T-helper 17 cell (primary cell): ENCODE measurements at regions not wholly inside any gene's neighbourhood (a gene's known extent, or its start where the extent isn't known, plus 50 kb on each side); places are given as distances from the start of the nearest gene placed in this dataset.

Experiments
- ATAC-seq: fragments of 150-1000 bp; cut with Tn5 transposase; 2 replicates; pipeline ENCODE4 v1.10.0; 2021; ENCODE audit warnings: mild to moderate bottlenecking, moderate library complexity
- DNase-seq, 3 donors: peaks; one replicate each; pipeline versions ENCODE4 v3.0.0 to v3.0.0-alpha.2; 2020 to 2021
- H3K9me3 ChIP-seq: one replicate; pipeline ENCODE4 v1.7.0; 2013; ENCODE audit warnings: low read length, mild to moderate bottlenecking; ENCODE audit not compliant: control insufficient read depth, poor library complexity, severe bottlenecking
- H3K27ac Mint-ChIP-seq: one replicate; pipeline ENCODE4 v1.8.0; 2022; ENCODE audit warnings: mild to moderate bottlenecking, moderate library complexity, mixed read lengths
- H3K27me3 Mint-ChIP-seq: one replicate; pipeline ENCODE4 v1.8.0; 2022; ENCODE audit warnings: mixed read lengths
- H3K36me3 Mint-ChIP-seq: one replicate; pipeline ENCODE4 v1.8.0; 2022; ENCODE audit warnings: low read depth, mixed read lengths
- H3K4me1 Mint-ChIP-seq: one replicate; pipeline ENCODE4 v1.8.0; 2022; ENCODE audit warnings: mild to moderate bottlenecking, mixed read lengths
- H3K4me3 Mint-ChIP-seq: one replicate; pipeline ENCODE4 v1.8.0; 2022; ENCODE audit warnings: mild to moderate bottlenecking, moderate library complexity, mixed read lengths

GRCh38 chr20:41861772-41862422, 243.7 kb upstream of the CHD6 start:
- H3K4me1 Mint-ChIP-seq, result no peaks in the 10 kb centered on the region
- H3K36me3 Mint-ChIP-seq, result no peaks in the 10 kb centered on the region
- no peak overlapping the region for H3K4me3 Mint-ChIP-seq
- no peak overlapping the region for H3K27ac Mint-ChIP-seq
- H3K9me3 ChIP-seq, result no peaks in the 10 kb centered on the region
- ATAC-seq (no peak), DNase-seq (no peak)
- peaks cover 9% of the 10 kb centered on the region for H3K27me3 Mint-ChIP-seq

DNA sequence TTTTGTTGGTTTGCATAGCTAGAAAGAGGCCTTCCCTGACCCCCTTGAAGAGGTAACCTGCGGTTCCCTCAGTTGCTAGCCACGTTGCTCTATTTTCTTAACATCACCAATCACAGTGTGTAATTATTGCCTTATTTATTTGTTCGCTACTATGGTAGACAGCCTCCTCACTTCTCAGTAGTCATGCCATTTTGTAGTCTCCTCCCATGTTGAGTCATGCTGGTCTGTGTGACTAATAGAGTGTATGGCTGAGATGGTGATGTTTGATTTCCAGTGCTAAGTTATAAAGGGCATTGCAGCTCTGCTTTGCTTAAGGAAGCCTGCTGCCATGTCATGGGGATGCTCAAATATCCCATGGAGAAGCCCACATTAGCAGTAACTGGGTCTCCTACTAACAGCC, 236.6 kb upstream of the CHD6 start:
- H3K27me3 Mint-ChIP-seq, result peaks cover 25% of the 10 kb centered on the region
- DNase-seq (no peak), ATAC-seq (no peak)
- H3K36me3 Mint-ChIP-seq, result peaks cover 2% of the 10 kb centered on the region
- no peak overlapping the region for H3K4me3 Mint-ChIP-seq
- no peaks in the 10 kb centered on the region for H3K9me3 ChIP-seq
- no peak overlapping the region for H3K27ac Mint-ChIP-seq
- H3K4me1 Mint-ChIP-seq, result no peaks in the 10 kb centered on the region

- Mint-ChIP-seq H3K36me3 (peaks cover 2% of the 10 kb centered on the region), H3K27me3 (peaks cover 26% of the 10 kb centered on the region), H3K4me3 (no peak overlapping the region), H3K4me1 (no peaks in the 10 kb centered on the region), H3K27ac (no peak overlapping the region)
- no peak for ATAC-seq
- H3K9me3 ChIP-seq, result no peaks in the 10 kb centered on the region
- DNase-seq, result no peak
These were observed 235.6 kb upstream of the CHD6 start for GRCh38 chr20:41853806-41854205.

DNA sequence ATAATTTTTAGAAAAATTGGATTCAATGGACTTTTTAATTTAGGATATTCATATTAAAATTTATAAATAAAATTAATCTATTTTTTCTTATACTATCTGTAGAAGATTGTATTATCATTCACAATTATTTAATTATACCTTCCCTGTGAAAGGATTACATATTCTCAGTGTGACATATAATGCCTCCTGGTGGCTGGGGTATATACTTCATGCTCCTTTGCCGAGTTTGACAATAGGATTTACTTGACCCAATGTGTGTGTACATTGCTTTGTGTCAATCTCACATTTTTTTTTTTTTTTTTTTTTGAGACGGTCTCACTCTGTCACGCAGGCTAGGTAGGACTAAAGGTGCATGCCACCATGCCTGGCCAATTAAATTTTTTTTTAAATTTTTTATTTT, 230.0 kb upstream of the CHD6 start:
- H3K4me1 Mint-ChIP-seq, result no peaks in the 10 kb centered on the region
- H3K27ac Mint-ChIP-seq, result no peak overlapping the region
- H3K4me3 Mint-ChIP-seq, result no peak overlapping the region
- no peaks in the 10 kb centered on the region for H3K36me3 Mint-ChIP-seq
- ATAC-seq, result no peak
- no peaks in the 10 kb centered on the region for H3K9me3 ChIP-seq
- H3K27me3 Mint-ChIP-seq, result peaks cover 13% of the 10 kb centered on the region
- no peak for DNase-seq

GRCh38 chr20:41837669-41838224, 219.6 kb upstream of the CHD6 start:
- DNase-seq (no peak), ATAC-seq (no peak)
- H3K27me3 Mint-ChIP-seq, result peaks cover 1% of the 10 kb centered on the region
- no peaks in the 10 kb centered on the region for H3K36me3 Mint-ChIP-seq
- H3K9me3 ChIP-seq, result no peaks in the 10 kb centered on the region
- H3K27ac Mint-ChIP-seq, result no peak overlapping the region
- H3K4me1 Mint-ChIP-seq, result no peaks in the 10 kb centered on the region
- H3K4me3 Mint-ChIP-seq, result no peak overlapping the region

DNA sequence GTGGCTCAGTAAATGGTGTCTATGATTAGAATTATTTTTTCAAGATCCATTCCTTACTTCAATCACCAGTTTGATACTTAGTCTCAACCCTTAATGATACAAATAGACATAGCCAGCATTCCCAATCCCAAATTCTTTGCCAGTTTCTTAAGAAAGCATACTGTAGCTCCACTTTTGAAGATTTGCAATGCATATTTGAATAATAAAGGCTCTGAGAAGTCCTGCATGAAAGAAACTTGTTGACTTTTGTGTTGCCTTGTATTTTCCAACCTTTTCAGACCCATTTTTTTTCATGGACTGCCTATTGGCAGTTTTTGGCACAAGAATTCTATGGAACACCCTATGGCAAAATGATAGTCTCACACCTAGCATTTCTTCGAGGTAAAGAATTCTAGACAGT, 215.6 kb upstream of the CHD6 start:
- H3K36me3 Mint-ChIP-seq, result no peaks in the 10 kb centered on the region
- no peaks in the 10 kb centered on the region for H3K9me3 ChIP-seq
- H3K4me3 Mint-ChIP-seq, result no peak overlapping the region
- no peak overlapping the region for H3K27ac Mint-ChIP-seq
- ATAC-seq (no peak), DNase-seq (no peak)
- H3K4me1 Mint-ChIP-seq, result no peaks in the 10 kb centered on the region
- peaks cover 8% of the 10 kb centered on the region for H3K27me3 Mint-ChIP-seq

DNA sequence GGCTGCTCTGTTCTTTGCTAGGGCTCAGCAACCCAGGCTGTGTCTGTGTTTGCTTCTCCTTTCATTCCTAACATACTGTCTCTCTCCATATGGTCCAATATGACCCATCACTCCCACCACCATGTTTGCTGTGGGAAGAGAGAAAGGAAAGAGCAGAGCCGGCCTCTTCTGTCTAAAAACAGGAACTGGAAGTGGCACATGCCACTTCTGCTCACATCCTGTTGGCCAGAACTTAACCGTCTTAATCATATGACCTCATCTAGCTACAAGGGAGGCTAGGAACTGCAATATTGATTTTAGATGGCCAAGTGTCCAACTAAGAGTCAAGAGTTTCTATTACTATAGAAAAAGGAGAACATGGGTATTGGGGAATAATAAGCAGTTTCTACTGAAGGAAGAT, 212.5 kb upstream of the CHD6 start:
- peaks cover 28% of the 10 kb centered on the region for H3K27me3 Mint-ChIP-seq
- no peaks in the 10 kb centered on the region for H3K9me3 ChIP-seq
- DNase-seq (no peak), ATAC-seq (no peak)
- H3K36me3 Mint-ChIP-seq, result no peaks in the 10 kb centered on the region
- no peak overlapping the region for H3K27ac Mint-ChIP-seq
- no peaks in the 10 kb centered on the region for H3K4me1 Mint-ChIP-seq
- H3K4me3 Mint-ChIP-seq, result no peak overlapping the region

GRCh38 chr20:41819436-41819835, 201.3 kb upstream of the CHD6 start:
- Mint-ChIP-seq H3K4me3 (no peak overlapping the region), H3K36me3 (no peaks in the 10 kb centered on the region), H3K27ac (no peak overlapping the region), H3K4me1 (no peaks in the 10 kb centered on the region), H3K27me3 (peaks cover 11% of the 10 kb centered on the region)
- ATAC-seq (no peak), DNase-seq (no peak)
- H3K9me3 ChIP-seq, result no peaks in the 10 kb centered on the region

GRCh38 chr20:41818991-41819390, 200.8 kb upstream of the CHD6 start:
- H3K4me1 Mint-ChIP-seq, result no peaks in the 10 kb centered on the region

GRCh38 chr20:41818369-41818768, 200.2 kb upstream of the CHD6 start:
- Mint-ChIP-seq H3K4me1 (no peaks in the 10 kb centered on the region), H3K36me3 (no peaks in the 10 kb centered on the region), H3K4me3 (no peak overlapping the region), H3K27ac (no peak overlapping the region), H3K27me3 (peaks cover 10% of the 10 kb centered on the region)
- H3K9me3 ChIP-seq, result peaks cover 1% of the 10 kb centered on the region
- ATAC-seq (no peak), DNase-seq (no peak)

More at GRCh38 chr20:41818991-41819390, 200.8 kb upstream of the CHD6 start:
- DNase-seq (no peak), ATAC-seq (no peak)
- no peaks in the 10 kb centered on the region for H3K36me3 Mint-ChIP-seq
- no peak overlapping the region for H3K27ac Mint-ChIP-seq
- H3K4me3 Mint-ChIP-seq, result no peak overlapping the region
- no peaks in the 10 kb centered on the region for H3K9me3 ChIP-seq
- H3K27me3 Mint-ChIP-seq, result peaks cover 10% of the 10 kb centered on the region

DNA sequence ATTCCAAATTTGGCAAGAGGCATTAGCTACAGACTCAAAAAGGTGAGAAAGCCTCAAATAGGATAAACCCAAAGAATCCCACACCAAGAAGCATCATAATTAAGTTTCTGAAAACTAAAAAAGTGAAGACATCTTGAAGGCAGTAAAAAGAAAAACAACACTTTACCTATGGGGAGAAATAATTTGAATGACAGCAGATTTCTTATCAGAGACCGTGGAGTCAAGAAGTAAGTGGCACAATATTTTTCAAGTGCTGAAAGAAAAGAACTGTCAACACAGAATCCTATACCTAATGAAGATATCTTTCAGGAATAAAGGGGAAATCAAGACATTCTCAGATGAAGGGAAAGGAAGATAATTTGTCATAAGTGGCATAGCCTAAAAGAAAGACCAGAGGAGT, 193.3 kb upstream of the CHD6 start:
- Mint-ChIP-seq H3K4me1 (no peaks in the 10 kb centered on the region), H3K27ac (no peak overlapping the region), H3K27me3 (no peaks in the 10 kb centered on the region), H3K4me3 (no peak overlapping the region), H3K36me3 (no peaks in the 10 kb centered on the region)
- DNase-seq, result no peak
- peaks cover 2% of the 10 kb centered on the region for H3K9me3 ChIP-seq
- ATAC-seq, result no peak

GRCh38 chr20:41800040-41800439, 181.9 kb upstream of the CHD6 start:
- no peaks in the 10 kb centered on the region for H3K9me3 ChIP-seq
- H3K27me3 Mint-ChIP-seq, result peaks cover 6% of the 10 kb centered on the region
- no peaks in the 10 kb centered on the region for H3K4me1 Mint-ChIP-seq
- H3K4me3 Mint-ChIP-seq, result no peak overlapping the region
- no peak overlapping the region for H3K27ac Mint-ChIP-seq
- DNase-seq (no peak), ATAC-seq (no peak)
- H3K36me3 Mint-ChIP-seq, result no peaks in the 10 kb centered on the region

- Mint-ChIP-seq H3K4me1 (no peaks in the 10 kb centered on the region), H3K36me3 (no peaks in the 10 kb centered on the region), H3K4me3 (no peak overlapping the region), H3K27ac (no peak overlapping the region), H3K27me3 (peaks cover 6% of the 10 kb centered on the region)
- no peak for DNase-seq
- H3K9me3 ChIP-seq, result no peaks in the 10 kb centered on the region
- no peak for ATAC-seq
These were observed 180.8 kb upstream of the CHD6 start for GRCh38 chr20:41798930-41799502.

- no peak overlapping the region for H3K4me3 Mint-ChIP-seq
- ATAC-seq, result no peak
- no peaks in the 10 kb centered on the region for H3K36me3 Mint-ChIP-seq
These were observed 168.0 kb upstream of the CHD6 start for GRCh38 chr20:41786158-41786557.

More at GRCh38 chr20:41786158-41786557, 168.0 kb upstream of the CHD6 start:
- Mint-ChIP-seq H3K27ac (no peak overlapping the region), H3K4me1 (no peaks in the 10 kb centered on the region), H3K27me3 (peaks cover 11% of the 10 kb centered on the region)
- H3K9me3 ChIP-seq, result no peaks in the 10 kb centered on the region
- no peak for DNase-seq
